ENCODE measurements at regions not wholly inside any gene's neighbourhood (a gene's known extent, or its start where the extent isn't known, plus 50 kb on each side); places are given as distances from the start of the nearest gene placed in this dataset.

GRCh38 chr1:113242481-113242880, 147.8 kb upstream of the MAGI3 start:
- DNase-seq (ENCODE audit: insufficient read length, low spot score) (no peak), FAIRE-seq (no peak)
- no peak for TF ChIP-seq POLR2A (IDR thresholded peaks at IDR 0.05; ENCODE audit: low read depth, low read length)

GRCh38 chr1:113243529-113243928, 146.8 kb upstream of the MAGI3 start:
- no peak for TF ChIP-seq POLR2A (IDR thresholded peaks at IDR 0.05; ENCODE audit: low read depth, low read length)
- DNase-seq (ENCODE audit: insufficient read length, low spot score): no peak
- no peak for FAIRE-seq

GRCh38 chr1:113244112-113244820, 146.0 kb upstream of the MAGI3 start:
- TF ChIP-seq POLR2A (IDR thresholded peaks at IDR 0.05; ENCODE audit: low read depth, low read length): no peak

DNA sequence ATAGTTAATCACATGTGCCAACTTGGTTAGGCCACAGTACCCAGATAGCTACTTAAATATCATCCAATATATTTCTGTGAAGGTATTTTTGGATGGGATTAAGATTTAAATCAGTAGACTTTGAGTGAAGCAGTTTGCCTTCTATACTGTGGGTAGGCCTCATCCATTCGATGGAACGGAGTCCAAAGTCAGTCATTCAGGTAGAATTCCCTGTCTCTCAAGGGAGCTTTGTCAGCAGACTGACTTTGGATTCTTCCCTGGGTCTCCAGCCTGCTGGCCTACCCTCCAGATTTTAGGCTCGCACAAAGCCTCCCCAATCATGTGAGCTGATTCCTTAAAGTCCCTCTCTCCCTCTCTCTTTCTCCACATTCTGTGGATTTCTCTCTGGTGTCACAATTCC, 145.1 kb upstream of the MAGI3 start:
- DNase-seq (ENCODE audit: insufficient read length, low spot score) (no peak), FAIRE-seq (no peak)
- no peak for TF ChIP-seq POLR2A (IDR thresholded peaks at IDR 0.05; ENCODE audit: low read depth, low read length)

More at GRCh38 chr1:113244112-113244820, 146.0 kb upstream of the MAGI3 start:
- no peak for DNase-seq (ENCODE audit: insufficient read length, low spot score)
- FAIRE-seq: no peak

DNA sequence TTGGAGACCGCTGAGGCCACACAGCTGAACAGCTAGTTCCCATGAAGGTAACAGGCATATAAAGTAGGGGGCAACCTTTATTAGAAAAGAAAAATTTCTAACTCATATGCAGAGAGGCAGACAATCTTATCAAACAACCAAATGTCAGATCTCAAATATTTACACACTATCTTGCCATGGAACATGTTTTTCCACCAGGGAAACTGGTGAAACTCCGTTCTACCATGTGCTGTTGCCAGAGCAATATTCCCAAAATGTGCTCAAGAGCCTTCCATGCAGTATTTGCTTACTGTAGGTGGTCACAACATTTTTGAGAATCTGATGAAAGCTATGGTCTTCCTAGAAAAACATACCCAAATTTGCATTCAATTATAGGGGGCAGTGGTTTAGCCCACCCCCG, 143.4 kb upstream of the MAGI3 start:
- DNase-seq (ENCODE audit: insufficient read length, low spot score): no peak
- no peak for TF ChIP-seq POLR2A (IDR thresholded peaks at IDR 0.05; ENCODE audit: low read depth, low read length)
- no peak for FAIRE-seq

DNA sequence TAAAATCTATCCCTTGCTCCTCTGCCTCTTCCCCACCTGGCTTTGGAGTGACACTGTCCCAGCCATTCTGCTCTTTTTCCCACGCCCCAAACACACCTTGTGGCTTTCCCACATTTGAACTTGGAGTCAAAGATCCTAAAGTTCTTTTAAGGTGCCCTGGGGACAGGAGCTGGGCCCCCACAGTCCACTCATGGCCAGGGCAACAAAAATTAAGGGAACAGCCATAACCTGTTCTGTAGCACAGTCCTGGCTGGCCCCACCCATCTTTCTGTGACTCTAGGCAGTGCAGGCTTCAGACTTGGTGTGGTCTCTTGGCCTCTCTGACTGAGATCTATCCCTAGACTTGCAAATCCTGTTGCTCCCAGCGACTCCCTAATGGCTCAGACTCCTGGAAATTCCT, 143.0 kb upstream of the MAGI3 start:
- TF ChIP-seq POLR2A (IDR thresholded peaks at IDR 0.05; ENCODE audit: low read depth, low read length): no peak
- FAIRE-seq: no peak
- no peak for DNase-seq (ENCODE audit: insufficient read length, low spot score)

GRCh38 chr1:113247782-113248181, 142.5 kb upstream of the MAGI3 start:
- DNase-seq (ENCODE audit: insufficient read length, low spot score) (no peak), FAIRE-seq (no peak)
- no peak for TF ChIP-seq POLR2A (IDR thresholded peaks at IDR 0.05; ENCODE audit: low read depth, low read length)

DNA sequence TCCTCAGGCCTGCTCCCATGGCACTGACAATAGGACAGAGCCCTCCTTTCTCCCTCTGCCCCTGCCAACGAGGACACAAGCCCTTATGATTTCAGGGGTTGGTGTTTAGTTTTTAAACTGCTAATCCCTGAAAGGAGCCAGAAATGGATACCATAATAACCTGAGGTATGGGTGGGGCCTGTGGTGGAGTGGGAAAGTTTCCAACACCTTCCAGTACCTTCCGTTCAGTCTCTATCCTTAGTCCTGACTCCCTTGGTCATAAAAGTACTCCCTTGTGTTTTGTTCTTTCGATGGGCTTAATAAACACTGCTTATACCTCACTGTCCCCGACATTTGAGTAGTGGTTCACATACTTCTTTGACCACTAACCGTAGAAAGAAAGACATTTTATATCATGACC, 141.8 kb upstream of the MAGI3 start:
- no peak for TF ChIP-seq POLR2A (IDR thresholded peaks at IDR 0.05; ENCODE audit: low read depth, low read length)
- no peak for FAIRE-seq
- no peak for DNase-seq (ENCODE audit: insufficient read length, low spot score)

DNA sequence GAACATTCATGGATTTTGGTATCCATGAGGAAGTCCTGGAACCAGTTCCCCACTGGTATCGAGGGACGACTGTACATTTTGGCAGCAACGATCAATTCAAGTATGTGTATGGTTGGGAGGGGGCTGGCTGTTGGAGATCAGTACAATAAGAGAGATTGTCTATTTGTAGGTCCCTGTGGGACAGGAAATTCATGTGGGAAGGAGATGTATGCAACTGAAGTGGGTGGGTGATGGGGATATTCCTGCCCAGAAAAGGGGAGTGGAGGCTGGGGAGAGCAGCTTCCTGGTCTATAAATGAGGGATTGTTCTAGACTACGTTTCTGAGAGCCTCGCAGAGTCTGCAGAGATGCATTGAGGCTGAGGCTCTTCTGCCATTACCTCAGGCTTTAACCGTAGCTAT, 140.2 kb upstream of the MAGI3 start:
- no peak for DNase-seq (ENCODE audit: insufficient read length, low spot score)
- no peak for FAIRE-seq
- no peak for TF ChIP-seq POLR2A (IDR thresholded peaks at IDR 0.05; ENCODE audit: low read depth, low read length)

DNA sequence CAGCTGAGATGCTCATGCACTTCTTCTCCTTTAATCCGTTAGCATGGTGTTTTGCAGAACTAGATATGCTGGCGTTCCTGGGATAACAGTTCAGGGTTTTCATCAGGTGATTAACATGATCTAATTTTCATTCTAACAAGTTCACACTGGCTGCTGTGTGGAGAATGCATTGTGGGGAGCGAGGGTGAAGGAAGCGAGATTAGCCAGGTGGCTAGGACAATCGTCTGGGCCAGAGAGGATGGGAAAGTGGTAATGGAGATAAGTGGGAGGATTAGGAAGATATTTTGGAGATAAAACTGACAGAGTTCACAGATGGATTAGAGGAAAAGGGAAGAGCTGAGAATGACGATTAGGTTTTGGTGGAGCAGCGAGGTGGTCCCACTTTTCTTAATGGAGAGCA, 138.1 kb upstream of the MAGI3 start:
- DNase-seq (ENCODE audit: insufficient read length, low spot score) (no peak), FAIRE-seq (no peak)
- TF ChIP-seq POLR2A (IDR thresholded peaks at IDR 0.05; ENCODE audit: low read depth, low read length): no peak

DNA sequence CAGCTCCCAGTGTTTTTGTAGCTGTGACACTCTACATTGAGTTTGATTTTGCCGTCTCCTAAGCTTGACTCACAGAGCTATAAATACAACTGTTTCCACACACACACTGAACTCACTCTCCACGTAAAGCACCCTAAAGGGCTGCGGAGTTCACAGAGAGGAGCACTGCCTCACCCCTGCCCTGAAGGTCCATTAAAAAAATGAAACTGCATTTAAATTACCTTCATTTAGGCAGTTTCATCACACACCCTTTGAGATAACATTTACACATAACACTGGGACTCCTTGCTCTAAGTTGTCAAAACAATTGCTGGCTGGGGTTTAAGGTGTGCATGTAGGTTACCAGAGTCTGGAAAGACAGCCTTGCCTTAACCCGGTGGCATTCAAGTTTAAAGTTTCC, 137.1 kb upstream of the MAGI3 start:
- DNase-seq (ENCODE audit: insufficient read length, low spot score) (no peak), FAIRE-seq (no peak)
- TF ChIP-seq POLR2A (IDR thresholded peaks at IDR 0.05; ENCODE audit: low read depth, low read length): no peak

DNA sequence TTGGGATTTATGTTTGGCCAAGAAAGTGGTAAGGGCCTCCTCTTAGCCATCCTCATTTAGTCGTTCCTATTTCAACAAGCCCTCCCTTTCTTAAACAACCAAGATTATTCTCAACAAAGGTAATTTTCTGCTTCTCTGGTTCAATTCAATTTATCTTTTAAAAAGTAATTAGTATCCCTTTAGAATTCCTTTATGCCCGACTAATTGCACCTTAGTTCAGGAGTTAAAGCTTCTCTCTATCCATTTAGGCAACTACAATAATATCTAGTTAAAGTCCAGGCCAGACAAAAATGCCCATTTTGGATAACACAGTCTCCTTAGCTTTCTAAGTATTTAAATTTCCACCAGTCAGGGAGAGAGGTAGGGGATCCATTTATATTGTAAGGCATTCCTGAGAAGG, 136.7 kb upstream of the MAGI3 start:
- no peak for TF ChIP-seq POLR2A (IDR thresholded peaks at IDR 0.05; ENCODE audit: low read depth, low read length)
- no peak for FAIRE-seq

DNA sequence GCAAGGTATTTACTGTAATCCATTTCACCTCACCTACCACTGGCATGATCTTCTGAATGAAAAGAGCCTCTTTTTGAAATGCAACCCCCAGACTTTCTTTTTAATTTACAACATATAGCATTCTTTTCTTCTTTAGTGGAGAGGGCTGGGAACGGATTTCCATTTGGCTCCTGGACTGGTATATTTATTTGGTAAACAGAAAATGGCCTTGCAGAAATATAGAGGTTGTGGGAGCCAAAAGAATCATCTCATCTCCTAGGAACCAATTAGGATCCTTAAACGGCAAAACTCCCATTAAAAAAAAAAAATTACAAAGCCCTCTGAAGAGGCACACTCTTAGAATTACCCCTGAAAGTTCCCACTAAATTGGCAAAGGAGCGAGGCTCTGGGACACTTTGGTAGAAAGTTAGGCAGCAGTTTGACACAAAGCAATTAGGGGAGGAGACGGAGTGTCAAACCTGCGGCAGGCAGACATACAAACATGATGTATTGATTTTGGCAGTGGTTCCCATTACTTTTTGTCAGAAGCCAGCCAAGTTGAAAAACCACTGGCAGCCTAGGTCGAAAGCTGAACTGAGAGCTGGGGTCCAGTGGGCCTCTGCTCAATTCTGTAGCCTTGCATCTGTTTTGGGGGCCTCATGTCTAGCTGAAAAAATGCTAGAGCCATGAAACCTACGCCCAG, 135.1 kb upstream of the MAGI3 start:
- TF ChIP-seq POLR2A (IDR thresholded peaks at IDR 0.05; ENCODE audit: low read depth, low read length): no peak
- FAIRE-seq (no peak), DNase-seq (ENCODE audit: insufficient read length, low spot score) (no peak)

More for the DNA sequence above, 136.7 kb upstream of the MAGI3 start:
- no peak for DNase-seq (ENCODE audit: insufficient read length, low spot score)

DNA sequence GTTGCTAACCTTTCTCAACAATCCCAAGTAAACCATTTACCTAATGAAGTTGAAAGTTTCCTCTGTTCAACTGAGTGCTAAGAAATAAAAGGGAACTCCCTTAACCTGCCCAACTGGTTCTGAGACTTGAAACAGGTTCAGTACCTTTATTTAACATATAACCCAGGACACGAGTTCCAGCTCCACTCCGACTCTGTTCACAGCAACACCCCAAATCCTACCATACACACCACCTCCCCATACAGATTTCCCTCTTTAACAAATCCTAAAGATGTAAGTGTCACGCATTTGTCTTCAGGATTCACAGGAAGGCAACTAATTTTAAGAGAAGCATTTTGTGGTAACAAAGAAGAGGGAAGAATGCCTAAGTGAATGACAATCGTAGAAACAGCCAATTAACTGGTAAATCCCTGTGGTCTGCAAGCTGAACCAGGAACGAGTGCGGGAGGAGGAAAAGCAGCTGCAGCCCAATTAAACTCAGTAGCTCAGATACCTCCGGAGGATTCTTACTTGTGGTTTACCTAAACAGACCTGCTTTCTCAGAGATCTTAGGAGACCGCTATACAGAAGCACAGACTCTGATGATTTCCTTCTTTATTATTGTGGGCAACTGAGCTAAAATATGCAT, 134.5 kb upstream of the MAGI3 start:
- DNase-seq (ENCODE audit: insufficient read length, low spot score): no peak
- no peak for TF ChIP-seq POLR2A (IDR thresholded peaks at IDR 0.05; ENCODE audit: low read depth, low read length)
- no peak for FAIRE-seq

DNA sequence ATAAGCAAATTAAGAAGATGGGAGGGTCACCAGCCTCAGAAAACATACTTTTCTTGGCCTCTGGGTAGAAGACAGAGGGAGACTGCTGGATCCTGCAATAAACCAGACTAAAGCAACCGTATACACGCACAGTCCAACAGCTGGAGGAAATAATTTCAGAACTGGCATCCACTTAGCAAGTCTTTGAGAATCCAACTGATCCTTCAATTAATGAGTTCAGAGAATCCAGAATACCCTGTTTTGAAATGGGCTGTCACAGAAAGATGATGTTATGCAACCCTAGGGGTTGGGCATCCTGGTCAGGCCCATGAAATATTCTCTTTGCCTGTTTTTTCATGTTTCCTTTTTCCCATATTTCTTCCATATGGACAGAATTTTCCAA, 134.0 kb upstream of the MAGI3 start:
- TF ChIP-seq POLR2A (IDR thresholded peaks at IDR 0.05; ENCODE audit: low read depth, low read length): no peak
- FAIRE-seq: no peak

More for the DNA sequence above, 134.0 kb upstream of the MAGI3 start:
- no peak for DNase-seq (ENCODE audit: insufficient read length, low spot score)

Measured in H54 (cell line).